SK-N-SH treated with all-trans-retinoic acid at 6 μM for 48 hours (cell line): ENCODE measurements at regions not wholly inside any gene's neighbourhood (a gene's known extent, or its start where the extent isn't known, plus 50 kb on each side); places are given as distances from the start of the nearest gene placed in this dataset.

Experiments
- ATAC-seq: fragments of 200-7000 bp; cut with Tn5 transposase; 3 replicates; pipeline ENCODE4 v1.9.1; 2020; ENCODE audit warnings: mild to moderate bottlenecking, moderate library complexity
- ARNTL ChIP-seq: fragments of 450-650 bp; formaldehyde crosslinking; IDR thresholded peaks from 2 replicates; pipeline ENCODE4 v1.5.0; 2020; ENCODE audit warnings: low read depth, mild to moderate bottlenecking, moderate library complexity, borderline replicate concordance
- BACH2 ChIP-seq: fragments of 250-450 bp; sonication (Bioruptor Pico); IDR thresholded peaks from 2 replicates; pipeline ENCODE4 v1.9.0; 2021; ENCODE audit warnings: mild to moderate bottlenecking, borderline replicate concordance
- CSDC2 ChIP-seq: fragments of 250-450 bp; sonication (Bioruptor Pico); IDR thresholded peaks from 2 replicates; pipeline ENCODE4 v1.5.0; 2020; ENCODE audit warnings: mild to moderate bottlenecking, moderate library complexity
- CSRNP3 ChIP-seq: fragments of 250-450 bp; sonication (Bioruptor Pico); IDR thresholded peaks from 2 replicates; pipeline ENCODE4 v1.5.1; 2021; ENCODE audit warnings: mild to moderate bottlenecking, moderate library complexity
- ISL1 ChIP-seq: fragments of 250-450 bp; sonication (Bioruptor Pico); IDR thresholded peaks from 2 replicates; pipeline ENCODE4 v2.1.2; 2022; ENCODE audit warnings: mild to moderate bottlenecking, moderate library complexity
- OSR1 ChIP-seq: fragments of 250-450 bp; sonication (Bioruptor Pico); IDR thresholded peaks from 2 replicates; pipeline ENCODE4 v1.8.0; 2022; ENCODE audit warnings: moderate library complexity, mild to moderate bottlenecking, inconsistent platforms
- PATZ1 ChIP-seq: fragments of 250-450 bp; sonication (Bioruptor Pico); IDR thresholded peaks from 2 replicates; pipeline ENCODE4 v1.8.0; 2020; ENCODE audit warnings: mild to moderate bottlenecking, moderate library complexity, borderline replicate concordance
- PPARA ChIP-seq: fragments of 250-450 bp; sonication (Bioruptor Pico); IDR thresholded peaks from 2 replicates; pipeline ENCODE4 v1.5.0; 2020; ENCODE audit warnings: mild to moderate bottlenecking, borderline replicate concordance
- SNAI2 ChIP-seq: fragments of 250-450 bp; sonication (Bioruptor Pico); IDR thresholded peaks from 2 replicates; pipeline ENCODE4 v1.5.0; 2020; ENCODE audit warnings: mild to moderate bottlenecking, moderate library complexity
- TCF4 ChIP-seq: fragments of 250-450 bp; sonication (Bioruptor Pico); IDR thresholded peaks from 2 replicates; pipeline ENCODE4 v1.8.0; 2021; ENCODE audit warnings: mild to moderate bottlenecking, moderate library complexity, borderline replicate concordance
- TOX ChIP-seq: fragments of 250-450 bp; sonication (Bioruptor Pico); IDR thresholded peaks from 2 replicates; pipeline ENCODE4 v1.8.0; 2021; ENCODE audit warnings: mild to moderate bottlenecking, moderate library complexity, borderline replicate concordance
- TSHZ2 ChIP-seq: fragments of 250-450 bp; sonication (Bioruptor Pico); IDR thresholded peaks from 2 replicates; pipeline ENCODE4 v1.5.0; 2020; ENCODE audit warnings: mild to moderate bottlenecking, moderate library complexity
- ZC3H10 ChIP-seq: fragments of 250-450 bp; sonication (Bioruptor Pico); IDR thresholded peaks from 2 replicates; pipeline ENCODE4 v1.5.1; 2021; ENCODE audit warnings: mild to moderate bottlenecking, moderate library complexity
- ZFP3 ChIP-seq: fragments of 250-450 bp; sonication (Bioruptor Pico); IDR thresholded peaks from 2 replicates; pipeline ENCODE4 v1.5.0; 2020; ENCODE audit warnings: mild to moderate bottlenecking, moderate library complexity
- ZFP30 ChIP-seq: fragments of 450-650 bp; formaldehyde crosslinking; IDR thresholded peaks from 2 replicates; pipeline ENCODE4 v1.5.0; 2022; ENCODE audit warnings: mild to moderate bottlenecking, moderate library complexity
- ZNF565 ChIP-seq: fragments of 450-650 bp; formaldehyde crosslinking; conservative IDR thresholded peaks from 2 replicates; pipeline ENCODE4 v1.5.0; 2020; ENCODE audit warnings: low read depth, mild to moderate bottlenecking, moderate library complexity
- ZNF70 ChIP-seq: fragments of 450-650 bp; formaldehyde crosslinking; IDR thresholded peaks from 2 replicates; pipeline ENCODE4 v1.5.0; 2020; ENCODE audit warnings: mild to moderate bottlenecking, moderate library complexity
- ZNF8 ChIP-seq: fragments of 450-650 bp; formaldehyde crosslinking; IDR thresholded peaks from 2 replicates; pipeline ENCODE4 v1.5.0; 2020; ENCODE audit warnings: mild to moderate bottlenecking, moderate library complexity
- TF ChIP-seq, protein P1 (sequence below): fragments of 250-450 bp; sonication (Bioruptor Pico); IDR thresholded peaks from 2 replicates; pipeline ENCODE4 v1.8.0; 2021; ENCODE audit warnings: low read depth, mild to moderate bottlenecking, moderate library complexity, borderline replicate concordance

DNA sequence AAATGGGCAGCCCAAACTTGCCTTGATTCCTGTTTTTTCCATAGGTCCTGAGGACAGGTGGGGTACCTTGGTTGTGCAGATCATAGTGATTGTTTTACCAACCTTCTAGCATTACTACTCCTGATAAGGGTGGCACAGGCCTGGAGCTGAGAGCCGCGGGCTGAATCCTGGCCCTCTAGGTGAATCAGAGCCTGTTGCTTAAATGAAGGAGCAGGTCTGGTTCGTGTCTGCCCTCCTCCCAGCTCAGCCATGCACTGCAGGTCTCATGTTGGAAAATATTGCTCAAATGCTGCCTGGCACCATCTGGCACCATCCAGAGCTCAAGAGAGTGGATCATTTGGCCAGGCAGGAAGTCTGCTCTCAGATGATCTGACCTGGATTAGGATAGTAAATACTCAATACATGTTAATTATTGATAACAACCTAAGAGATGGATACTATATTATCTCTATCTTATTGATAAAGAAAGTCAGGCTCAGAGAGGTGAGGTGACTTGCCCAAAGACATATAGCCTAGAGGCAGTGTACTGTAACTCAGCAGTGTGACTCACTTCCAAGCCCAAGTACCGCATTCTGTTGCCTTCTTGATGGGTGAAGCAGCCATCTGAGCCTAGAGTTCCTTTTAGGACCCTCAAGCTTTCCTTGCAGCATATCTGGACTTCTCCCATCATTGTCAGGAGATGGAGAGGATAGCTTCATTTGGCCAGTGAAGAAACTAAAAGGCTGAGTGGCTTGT is 104.3 kb upstream of the PITX1 start:
- no peak for TF ChIP-seq ZFP30 (CRISPR knock-in tag)

DNA sequence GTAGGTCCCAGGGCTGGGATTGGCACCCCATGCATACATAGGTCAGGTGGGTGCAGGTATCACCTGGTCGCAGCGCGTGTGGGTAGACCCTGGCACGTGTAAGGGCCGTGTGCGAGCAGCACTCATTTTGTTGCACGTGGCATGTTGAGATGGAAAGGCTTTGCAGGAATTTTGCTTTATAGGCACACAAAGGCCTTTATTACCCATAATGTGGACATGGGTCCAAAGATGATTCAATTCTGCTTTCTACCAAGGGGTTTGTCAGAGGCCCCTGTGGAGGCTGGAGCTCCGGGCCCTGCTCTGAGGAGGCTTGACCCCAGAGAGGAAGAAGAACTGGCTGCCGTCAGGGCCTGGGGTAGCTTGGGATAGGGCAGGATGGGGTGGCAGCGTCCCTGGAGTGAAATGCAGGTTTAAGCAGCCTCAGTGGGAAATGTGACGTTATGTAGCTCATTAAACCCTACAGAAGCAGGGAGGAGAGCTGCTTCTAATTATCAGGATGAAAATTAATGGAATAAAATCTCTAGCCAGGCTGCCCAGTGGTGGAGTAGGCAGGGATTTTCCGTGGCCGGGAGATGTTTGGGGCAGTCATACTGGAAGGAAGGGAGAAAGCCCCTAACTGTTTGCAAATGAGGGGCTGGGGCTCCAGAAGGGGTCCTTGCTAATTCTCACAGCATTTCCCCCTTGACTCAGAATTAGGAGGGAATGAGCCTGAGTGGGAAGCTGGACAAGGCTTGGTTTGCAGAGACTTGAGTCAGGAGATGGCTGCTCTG is 103.3 kb upstream of the PITX1 start:
- no peak for ATAC-seq
- no peak for TF ChIP-seq TCF4
- no peak for TF ChIP-seq CSDC2 (CRISPR knock-in tag)
- no peak for TF ChIP-seq ISL1
- no peak for TF ChIP-seq CSRNP3 (CRISPR knock-in tag)
- TF ChIP-seq, protein P1, sequence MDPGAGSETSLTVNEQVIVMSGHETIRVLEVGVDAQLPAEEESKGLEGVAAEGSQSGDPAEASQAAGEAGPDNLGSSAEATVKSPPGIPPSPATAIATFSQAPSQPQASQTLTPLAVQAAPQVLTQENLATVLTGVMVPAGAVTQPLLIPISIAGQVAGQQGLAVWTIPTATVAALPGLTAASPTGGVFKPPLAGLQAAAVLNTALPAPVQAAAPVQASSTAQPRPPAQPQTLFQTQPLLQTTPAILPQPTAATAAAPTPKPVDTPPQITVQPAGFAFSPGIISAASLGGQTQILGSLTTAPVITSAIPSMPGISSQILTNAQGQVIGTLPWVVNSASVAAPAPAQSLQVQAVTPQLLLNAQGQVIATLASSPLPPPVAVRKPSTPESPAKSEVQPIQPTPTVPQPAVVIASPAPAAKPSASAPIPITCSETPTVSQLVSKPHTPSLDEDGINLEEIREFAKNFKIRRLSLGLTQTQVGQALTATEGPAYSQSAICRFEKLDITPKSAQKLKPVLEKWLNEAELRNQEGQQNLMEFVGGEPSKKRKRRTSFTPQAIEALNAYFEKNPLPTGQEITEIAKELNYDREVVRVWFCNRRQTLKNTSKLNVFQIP (CRISPR knock-in tag) = no peak
- no peak for TF ChIP-seq ZFP30 (CRISPR knock-in tag)
- TF ChIP-seq ZC3H10 (CRISPR knock-in tag) = no peak
- no peak for TF ChIP-seq ZFP3 (CRISPR knock-in tag)
- no peak for TF ChIP-seq PPARA (CRISPR knock-in tag)
- no peak for TF ChIP-seq TOX (CRISPR knock-in tag)

More for the DNA sequence above, 104.3 kb upstream of the PITX1 start:
- no peak for ATAC-seq

DNA sequence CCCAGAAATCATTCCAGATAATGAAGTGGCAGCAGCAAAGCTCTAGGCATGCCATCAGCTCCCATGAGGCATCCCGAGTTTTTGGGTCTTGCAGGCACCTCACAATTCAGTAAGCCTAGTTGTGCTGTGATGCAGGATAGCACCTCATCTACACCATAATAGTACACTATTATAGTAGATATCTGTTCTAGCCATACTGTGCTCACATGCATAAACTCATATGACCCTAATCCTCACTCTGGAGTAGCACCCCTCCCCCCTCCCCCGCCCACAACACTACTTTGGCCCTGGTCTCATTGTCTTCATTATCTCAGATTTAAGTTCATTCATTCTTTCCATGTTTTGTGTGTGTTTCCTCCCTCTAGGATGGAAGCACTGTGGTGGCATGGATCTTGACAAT is 102.5 kb upstream of the PITX1 start:
- no peak for TF ChIP-seq OSR1
- TF ChIP-seq ARNTL (CRISPR knock-in tag) = no peak
- TF ChIP-seq CSDC2 (CRISPR knock-in tag) = no peak
- TF ChIP-seq ZC3H10 (CRISPR knock-in tag) = no peak
- no peak for TF ChIP-seq CSRNP3 (CRISPR knock-in tag)
- TF ChIP-seq, protein P1 (CRISPR knock-in tag) = no peak
- no peak for TF ChIP-seq TOX (CRISPR knock-in tag)
- TF ChIP-seq ZNF70 = no peak
- TF ChIP-seq SNAI2 (CRISPR knock-in tag) = no peak
- no peak for TF ChIP-seq ZFP30 (CRISPR knock-in tag)
- no peak for TF ChIP-seq ZNF8 (CRISPR knock-in tag)
- TF ChIP-seq ZNF565 = no peak
- no peak for ATAC-seq

GRCh38 chr5:135135530-135136226 is 101.7 kb upstream of the PITX1 start:
- no peak for ATAC-seq
- no peak for TF ChIP-seq ARNTL (CRISPR knock-in tag)
- TF ChIP-seq PATZ1 (CRISPR knock-in tag) = no peak
- no peak for TF ChIP-seq CSDC2 (CRISPR knock-in tag)
- no peak for TF ChIP-seq ZFP3 (CRISPR knock-in tag)
- TF ChIP-seq BACH2 = no peak
- TF ChIP-seq TSHZ2 (CRISPR knock-in tag) = no peak
- no peak for TF ChIP-seq ZFP30 (CRISPR knock-in tag)
- TF ChIP-seq ZNF565 = no peak
- TF ChIP-seq TOX (CRISPR knock-in tag) = no peak
- no peak for TF ChIP-seq CSRNP3 (CRISPR knock-in tag)
